Spinal cord (tissue), 9 donors: ENCODE measurements at regions not wholly inside any gene's neighbourhood (a gene's known extent, or its start where the extent isn't known, plus 50 kb on each side); places are given as distances from the start of the nearest gene placed in this dataset.
A peak's percentile ranks its signal among the peaks of the same experiment; 100 is the strongest.

Experiments used
- DNase-seq, 6 donors: peaks; one replicate each; pipeline versions ENCODE4 v3.0.0 to v3.0.0-alpha.2; 2013 to 2015; ENCODE audit warnings: low spot score in 6 of 6, low read depth in 4 of 6
- H3K27ac ChIP-seq: one replicate; pipeline ENCODE4 v1.5.1; 2013; ENCODE audit warnings: low read depth, low read length, control low read depth
- H3K27me3 ChIP-seq: one replicate; pipeline ENCODE4 v1.6.1; 2013; ENCODE audit warnings: low read length; ENCODE audit not compliant: control insufficient read depth, insufficient read depth
- H3K36me3 ChIP-seq: one replicate; pipeline ENCODE4 v1.6.1; 2013; ENCODE audit warnings: low read length; ENCODE audit not compliant: control insufficient read depth, insufficient read depth
- H3K4me1 ChIP-seq: one replicate; pipeline ENCODE4 v1.6.1; 2013; ENCODE audit warnings: low read length; ENCODE audit not compliant: control insufficient read depth, insufficient read depth
- H3K4me3 ChIP-seq: one replicate; pipeline ENCODE4 v1.5.1; 2013; ENCODE audit warnings: low read depth, low read length, control low read depth
- H3K9me3 ChIP-seq: one replicate; pipeline ENCODE4 v1.6.1; 2013; ENCODE audit warnings: low read length; ENCODE audit not compliant: control insufficient read depth, insufficient read depth
- WGBS: methylation state at CpG from one replicate; pipeline ENCODE4 v1.1.5; 2013; ENCODE audit warnings: missing lambda C conversion rate; ENCODE audit not compliant: insufficient coverage; 5-methylcytosine and 5-hydroxymethylcytosine counted together
- donor health status: healthy.

GRCh38 chr11:91926965-91927364 lies 297.7 kb upstream of the FAT3 start:
- peak in 5 of 6 donors; percentile 3 to 54 (median 24) for DNase-seq

GRCh38 chr11:91922846-91923245 lies 301.8 kb upstream of the FAT3 start:
- Histone ChIP-seq H3K4me3 (no peak overlapping the region), H3K27me3 (no peaks in the 10 kb centered on the region), H3K27ac (no peak overlapping the region), H3K9me3 (no peaks in the 10 kb centered on the region), H3K4me1 (no peaks in the 10 kb centered on the region), H3K36me3 (no peaks in the 10 kb centered on the region)
- WGBS: 80% methylated on average over 1 of the region's 1 CpG
- peak in 1 of 6 donors; percentile 12 for DNase-seq

More at GRCh38 chr11:91926965-91927364, 297.7 kb upstream of the FAT3 start:
- Histone ChIP-seq H3K4me3 (no peak overlapping the region), H3K27ac (no peak overlapping the region), H3K27me3 (no peaks in the 10 kb centered on the region), H3K9me3 (no peaks in the 10 kb centered on the region), H3K36me3 (no peaks in the 10 kb centered on the region), H3K4me1 (no peaks in the 10 kb centered on the region)
- no CpG with 5 or more reads among the region's 1 CpG for WGBS

- Histone ChIP-seq H3K36me3 (no peaks in the 10 kb centered on the region), H3K27me3 (no peaks in the 10 kb centered on the region), H3K4me3 (no peak overlapping the region), H3K27ac (no peak overlapping the region), H3K9me3 (no peaks in the 10 kb centered on the region), H3K4me1 (no peaks in the 10 kb centered on the region)
- no peak for DNase-seq
- no CpG with 5 or more reads among the region's 1 CpG for WGBS
These were observed 302.6 kb upstream of the FAT3 start for GRCh38 chr11:91921974-91922373.

- no peaks in the 10 kb centered on the region for H3K27me3 ChIP-seq
- no peaks in the 10 kb centered on the region for H3K4me1 ChIP-seq
- DNase-seq: no peak
- H3K9me3 ChIP-seq: no peaks in the 10 kb centered on the region
- no peak overlapping the region for H3K4me3 ChIP-seq
- H3K36me3 ChIP-seq: no peaks in the 10 kb centered on the region
- no peak overlapping the region for H3K27ac ChIP-seq
These were observed 311.2 kb upstream of the FAT3 start for GRCh38 chr11:91913407-91913806.

GRCh38 chr11:91912322-91912721 lies 312.3 kb upstream of the FAT3 start:
- Histone ChIP-seq H3K9me3 (no peaks in the 10 kb centered on the region), H3K4me3 (no peak overlapping the region), H3K4me1 (no peaks in the 10 kb centered on the region), H3K36me3 (no peaks in the 10 kb centered on the region), H3K27ac (no peak overlapping the region), H3K27me3 (no peaks in the 10 kb centered on the region)
- no peak for DNase-seq
- no CpG with 5 or more reads among the region's 4 CpGs for WGBS

- no peak overlapping the region for H3K4me3 ChIP-seq
- peak in 1 of 6 donors; percentile 16 for DNase-seq
These were observed 317.6 kb upstream of the FAT3 start for GRCh38 chr11:91906871-91907624.

GRCh38 chr11:91904792-91905785 lies 319.5 kb upstream of the FAT3 start:
- Histone ChIP-seq H3K4me3 (no peak overlapping the region), H3K27me3 (no peaks in the 10 kb centered on the region), H3K4me1 (no peaks in the 10 kb centered on the region), H3K27ac (no peak overlapping the region), H3K9me3 (no peaks in the 10 kb centered on the region), H3K36me3 (no peaks in the 10 kb centered on the region)
- DNase-seq: no peak
- WGBS: 100% methylated on average over 2 of the region's 7 CpGs

More at GRCh38 chr11:91906871-91907624, 317.6 kb upstream of the FAT3 start:
- no peaks in the 10 kb centered on the region for H3K36me3 ChIP-seq
- no peaks in the 10 kb centered on the region for H3K4me1 ChIP-seq
- no peak overlapping the region for H3K27ac ChIP-seq
- no peaks in the 10 kb centered on the region for H3K9me3 ChIP-seq
- 71% methylated on average over 1 of the region's 9 CpGs for WGBS
- H3K27me3 ChIP-seq: no peaks in the 10 kb centered on the region

- DNase-seq: peak in 1 of 6 donors; percentile 7
- WGBS: 100% methylated on average over 1 of the region's 1 CpG
- Histone ChIP-seq H3K4me1 (no peaks in the 10 kb centered on the region), H3K4me3 (no peak overlapping the region), H3K36me3 (no peaks in the 10 kb centered on the region), H3K9me3 (no peaks in the 10 kb centered on the region), H3K27ac (no peak overlapping the region), H3K27me3 (no peaks in the 10 kb centered on the region)
These were observed 322.3 kb upstream of the FAT3 start for GRCh38 chr11:91902312-91902711.

- no CpG with 5 or more reads among the region's 1 CpG for WGBS
- H3K27me3 ChIP-seq: no peaks in the 10 kb centered on the region
- no peaks in the 10 kb centered on the region for H3K4me1 ChIP-seq
- no peaks in the 10 kb centered on the region for H3K36me3 ChIP-seq
- no peak overlapping the region for H3K27ac ChIP-seq
- no peak overlapping the region for H3K4me3 ChIP-seq
- peak in 1 of 6 donors; percentile 12 for DNase-seq
- no peaks in the 10 kb centered on the region for H3K9me3 ChIP-seq
These were observed 344.0 kb upstream of the FAT3 start for GRCh38 chr11:91880660-91881059.
